ENCODE measurements at regions not wholly inside any gene's neighbourhood (a gene's known extent, or its start where the extent isn't known, plus 50 kb on each side); places are given as distances from the start of the nearest gene placed in this dataset.

DNA sequence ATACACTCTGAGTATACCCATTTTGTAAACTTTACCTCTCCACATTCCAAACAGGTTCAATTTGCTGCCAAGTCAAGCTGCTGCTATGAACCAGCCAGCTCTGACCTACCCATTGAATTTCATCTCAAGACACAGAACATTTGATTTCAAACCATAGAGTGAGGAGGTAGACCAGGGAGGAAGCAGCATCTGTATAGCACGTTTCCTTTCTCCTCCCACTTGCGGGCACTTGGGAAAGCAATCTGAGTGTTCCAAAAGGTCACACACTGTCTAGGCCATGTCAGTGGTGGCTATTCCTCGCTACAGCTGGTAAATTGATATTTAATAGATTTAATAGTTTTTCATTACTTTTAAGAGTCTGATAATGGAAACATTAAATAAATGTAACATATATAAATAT is 147.8 kb upstream of the EEPD1 start:
- TF ChIP-seq, protein P1, sequence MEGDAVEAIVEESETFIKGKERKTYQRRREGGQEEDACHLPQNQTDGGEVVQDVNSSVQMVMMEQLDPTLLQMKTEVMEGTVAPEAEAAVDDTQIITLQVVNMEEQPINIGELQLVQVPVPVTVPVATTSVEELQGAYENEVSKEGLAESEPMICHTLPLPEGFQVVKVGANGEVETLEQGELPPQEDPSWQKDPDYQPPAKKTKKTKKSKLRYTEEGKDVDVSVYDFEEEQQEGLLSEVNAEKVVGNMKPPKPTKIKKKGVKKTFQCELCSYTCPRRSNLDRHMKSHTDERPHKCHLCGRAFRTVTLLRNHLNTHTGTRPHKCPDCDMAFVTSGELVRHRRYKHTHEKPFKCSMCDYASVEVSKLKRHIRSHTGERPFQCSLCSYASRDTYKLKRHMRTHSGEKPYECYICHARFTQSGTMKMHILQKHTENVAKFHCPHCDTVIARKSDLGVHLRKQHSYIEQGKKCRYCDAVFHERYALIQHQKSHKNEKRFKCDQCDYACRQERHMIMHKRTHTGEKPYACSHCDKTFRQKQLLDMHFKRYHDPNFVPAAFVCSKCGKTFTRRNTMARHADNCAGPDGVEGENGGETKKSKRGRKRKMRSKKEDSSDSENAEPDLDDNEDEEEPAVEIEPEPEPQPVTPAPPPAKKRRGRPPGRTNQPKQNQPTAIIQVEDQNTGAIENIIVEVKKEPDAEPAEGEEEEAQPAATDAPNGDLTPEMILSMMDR (IDR thresholded peaks at IDR 0.05) = no peak
- no peak for TF ChIP-seq POLR2A (IDR thresholded peaks at IDR 0.05)
- ATAC-seq (no peak), DNase-seq (no peak)
- Histone ChIP-seq H3K27me3 (no peaks in the 10 kb centered on the region), H3K36me3 (replicated peaks in 1 of 2; ENCODE audit: insufficient read depth in 1 of 2, low read depth in 2 of 2) (no peaks in the 10 kb centered on the region), H3K4me1 (no peaks in the 10 kb centered on the region), H3K4me3 (no peak overlapping the region), H3K9me3 (no peaks in the 10 kb centered on the region), H3K27ac (no peak overlapping the region)
- intact Hi-C loops (cut with DNase I) = no loop called here
- WGBS, 2 donors = 60 to 87% methylated on average over 3 of the region's 3 CpGs

DNA sequence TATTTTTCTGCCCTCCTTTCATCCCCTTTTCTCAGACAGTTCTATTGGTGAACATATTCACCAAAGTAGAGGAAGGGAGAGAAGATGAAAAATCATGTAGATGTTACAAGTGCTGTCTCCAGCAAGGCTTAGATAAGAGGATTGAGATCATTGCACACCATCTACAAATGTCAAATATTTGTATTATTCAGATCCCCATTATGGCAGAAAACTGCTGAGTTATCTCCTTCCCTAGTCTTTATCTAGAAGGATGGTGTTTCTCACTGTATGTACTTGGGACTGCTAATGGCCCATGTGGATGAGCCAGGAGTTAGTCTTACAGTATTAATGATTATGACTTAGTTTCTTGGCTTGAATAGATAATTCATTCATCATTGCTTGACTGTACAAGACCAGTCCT is 147.2 kb upstream of the EEPD1 start:
- no peak overlapping the region for H3K27ac ChIP-seq
- no peaks in the 10 kb centered on the region for H3K36me3 ChIP-seq (replicated peaks in 1 of 2; ENCODE audit: insufficient read depth in 1 of 2, low read depth in 2 of 2)
- intact Hi-C loops (cut with DNase I) = no loop called here
- H3K27me3 ChIP-seq = no peaks in the 10 kb centered on the region
- no peaks in the 10 kb centered on the region for H3K4me1 ChIP-seq
- TF ChIP-seq, protein P1 (IDR thresholded peaks at IDR 0.05) = no peak
- no peak for TF ChIP-seq POLR2A (IDR thresholded peaks at IDR 0.05)
- no peak for DNase-seq
- no peak overlapping the region for H3K4me3 ChIP-seq
- no peaks in the 10 kb centered on the region for H3K9me3 ChIP-seq
- no peak for ATAC-seq

DNA sequence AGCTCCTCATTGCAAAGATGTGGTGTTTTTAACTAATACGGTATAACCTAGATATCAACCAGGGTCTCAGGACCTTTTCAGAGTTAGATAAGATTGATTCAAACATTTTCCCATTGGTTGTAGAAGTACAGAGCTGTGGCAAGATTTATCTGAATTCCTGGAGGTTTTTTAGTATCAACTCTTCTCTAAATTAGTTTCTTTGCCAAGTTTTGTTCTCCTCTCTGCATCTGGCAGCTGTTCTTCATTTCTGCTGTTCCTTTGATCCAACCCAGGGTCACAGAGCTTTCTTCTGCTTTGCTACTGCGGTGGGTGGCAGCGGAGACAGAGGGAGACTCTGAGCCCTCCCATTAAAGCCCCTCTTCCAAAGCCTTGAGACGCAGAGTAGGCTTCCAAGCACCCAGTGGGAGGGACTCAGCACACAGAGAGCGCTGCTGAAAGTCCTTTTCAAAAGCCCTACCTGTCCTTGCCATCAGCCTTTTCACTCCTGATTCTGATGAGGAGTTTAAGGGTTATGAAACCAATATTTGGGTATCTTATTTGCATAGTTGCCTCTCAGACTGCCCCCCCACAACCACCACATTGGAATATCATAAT is 146.3 kb upstream of the EEPD1 start:
- no peak overlapping the region for H3K27ac ChIP-seq
- DNase-seq (no peak), ATAC-seq (no peak)
- TF ChIP-seq, protein P1 (IDR thresholded peaks at IDR 0.05) = no peak
- no peak for TF ChIP-seq POLR2A (IDR thresholded peaks at IDR 0.05)
- H3K9me3 ChIP-seq = no peaks in the 10 kb centered on the region
- WGBS, 2 donors = 74 to 83% methylated on average over 5 of the region's 5 CpGs
- no peaks in the 10 kb centered on the region for H3K4me1 ChIP-seq
- no peaks in the 10 kb centered on the region for H3K27me3 ChIP-seq
- intact Hi-C loops (cut with DNase I) = no loop called here
- H3K36me3 ChIP-seq (replicated peaks in 1 of 2; ENCODE audit: insufficient read depth in 1 of 2, low read depth in 2 of 2) = no peaks in the 10 kb centered on the region
- H3K4me3 ChIP-seq = no peak overlapping the region

DNA sequence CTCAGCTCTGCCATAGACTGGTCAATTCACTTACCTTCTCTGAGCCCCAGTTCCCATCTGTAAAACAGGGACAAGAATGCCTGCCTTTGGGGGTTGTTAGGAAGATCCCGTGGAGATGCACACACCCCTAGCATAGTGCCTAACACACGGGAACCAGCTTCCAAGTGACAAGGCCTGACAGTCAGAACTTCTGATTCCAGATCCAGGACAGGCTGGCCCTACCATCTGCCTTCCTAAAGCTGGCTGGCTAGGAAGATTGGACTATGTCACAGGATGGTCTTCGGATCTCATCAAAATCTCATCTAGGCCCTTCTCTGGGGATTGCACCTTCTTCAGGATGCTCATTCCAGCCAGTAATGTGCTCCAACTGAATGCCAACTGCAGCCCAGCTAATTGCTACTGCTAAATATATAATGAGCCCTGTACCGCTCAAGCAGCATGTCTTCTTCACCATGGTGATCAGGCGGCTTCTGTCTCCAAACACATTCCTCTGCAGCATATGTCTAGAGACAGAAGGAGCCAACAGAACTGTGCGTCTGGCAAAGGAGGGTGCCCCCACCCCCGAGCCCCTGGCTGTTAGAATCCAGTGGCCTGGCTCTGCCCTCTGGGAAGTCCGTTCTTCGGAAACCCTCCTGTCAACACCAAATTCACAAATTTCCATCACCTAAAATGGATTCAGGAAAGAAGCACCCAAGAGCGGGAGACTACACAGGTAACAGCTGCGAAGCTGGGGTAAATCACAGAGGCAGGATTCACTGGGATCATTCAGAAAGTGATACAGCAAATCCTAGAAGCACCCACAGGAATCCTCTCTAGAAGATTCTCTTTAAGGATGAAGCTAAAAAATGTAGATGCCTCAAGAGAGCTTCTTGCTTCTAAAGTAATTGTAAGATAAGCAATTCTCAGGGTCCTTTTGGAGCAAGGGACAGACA is 142.1 kb upstream of the EEPD1 start:
- intact Hi-C loops (cut with DNase I) = no loop called here
- Histone ChIP-seq H3K36me3 (replicated peaks in 1 of 2; ENCODE audit: insufficient read depth in 1 of 2, low read depth in 2 of 2) (no peaks in the 10 kb centered on the region), H3K27me3 (no peaks in the 10 kb centered on the region), H3K4me1 (no peaks in the 10 kb centered on the region), H3K4me3 (no peak overlapping the region), H3K9me3 (no peaks in the 10 kb centered on the region), H3K27ac (no peak overlapping the region)
- whole genome bisulfite sequencing, 2 donors = 64 to 77% methylated on average over 11 of the region's 11 CpGs
- ATAC-seq (no peak), DNase-seq (no peak)
- TF ChIP-seq, protein P1 (IDR thresholded peaks at IDR 0.05) = no peak
- TF ChIP-seq POLR2A (IDR thresholded peaks at IDR 0.05) = no peak
